NCI-H460 (cell line): ENCODE measurements at regions not wholly inside any gene's neighbourhood (a gene's known extent, or its start where the extent isn't known, plus 50 kb on each side); places are given as distances from the start of the nearest gene placed in this dataset.
A peak's percentile ranks its signal among the peaks of the same experiment; 100 is the strongest.

Experiments
- DNase-seq: peaks from one replicate; pipeline ENCODE4 v3.0.0-alpha.2; 2016; ENCODE audit warnings: low read depth; ENCODE audit errors: extremely low read depth

GRCh38 chr18:77811503-77811902, 561.9 kb downstream of the GALR1 start:
- DNase-seq: peak; percentile 5

- no peak for DNase-seq
These were observed 566.2 kb downstream of the GALR1 start for GRCh38 chr18:77815666-77816338.

GRCh38 chr18:77818328-77818727, 568.7 kb downstream of the GALR1 start:
- DNase-seq: no peak

- DNase-seq: no peak
These were observed 570.8 kb downstream of the GALR1 start for GRCh38 chr18:77820472-77820871.

GRCh38 chr18:77821892-77822291, 572.2 kb downstream of the GALR1 start:
- DNase-seq: no peak

GRCh38 chr18:77822632-77823031, 573.0 kb downstream of the GALR1 start:
- no peak for DNase-seq

- no peak for DNase-seq
These were observed 584.2 kb downstream of the GALR1 start for GRCh38 chr18:77833807-77834206.

- no peak for DNase-seq
These were observed 602.2 kb downstream of the GALR1 start for GRCh38 chr18:77851802-77852201.

GRCh38 chr18:77853859-77854258, 604.2 kb downstream of the GALR1 start:
- DNase-seq: no peak

GRCh38 chr18:77857678-77858655, 608.3 kb downstream of the GALR1 start:
- DNase-seq: no peak

GRCh38 chr18:77859634-77860033, 610.0 kb downstream of the GALR1 start:
- DNase-seq: no peak

GRCh38 chr18:77862066-77862757, 612.6 kb downstream of the GALR1 start:
- DNase-seq: no peak

GRCh38 chr18:77865853-77866252, 616.2 kb downstream of the GALR1 start:
- DNase-seq: no peak

GRCh38 chr18:77866351-77866750, 616.7 kb downstream of the GALR1 start:
- DNase-seq: no peak

- DNase-seq: no peak
These were observed 620.6 kb downstream of the GALR1 start for GRCh38 chr18:77870199-77870598.

GRCh38 chr18:77870894-77871293, 621.2 kb downstream of the GALR1 start:
- DNase-seq: no peak

GRCh38 chr18:77872166-77872565, 622.5 kb downstream of the GALR1 start:
- no peak for DNase-seq

- DNase-seq: no peak
These were observed 626.7 kb downstream of the GALR1 start for GRCh38 chr18:77876319-77876865.

- DNase-seq: no peak
These were observed 630.2 kb downstream of the GALR1 start for GRCh38 chr18:77879829-77880228.

- no peak for DNase-seq
These were observed 634.8 kb downstream of the GALR1 start for GRCh38 chr18:77884454-77884853.

- DNase-seq: no peak
These were observed 644.4 kb downstream of the GALR1 start for GRCh38 chr18:77894060-77894459.
